ENCODE measurements at regions not wholly inside any gene's neighbourhood (a gene's known extent, or its start where the extent isn't known, plus 50 kb on each side); places are given as distances from the start of the nearest gene placed in this dataset.

- TF ChIP-seq ZBTB40 (IDR thresholded peaks at IDR 0.05), result no peak
- TF ChIP-seq ZBTB40 (CRISPR knock-in tag; IDR thresholded peaks at IDR 0.05), result no peak
Measured at GRCh38 chr16:17532338-17532995, 61.7 kb upstream of the XYLT1 start (continued).

Measured in HepG2 (cell line).